ENCODE measurements at regions not wholly inside any gene's neighbourhood (a gene's known extent, or its start where the extent isn't known, plus 50 kb on each side); places are given as distances from the start of the nearest gene placed in this dataset.

GRCh38 chr11:23490557-23491235, 630.4 kb upstream of the CCDC179 start:
- no peak for DNase-seq

- no peak for DNase-seq
Measured at GRCh38 chr11:23494981-23495380, 634.7 kb upstream of the CCDC179 start.

DNA sequence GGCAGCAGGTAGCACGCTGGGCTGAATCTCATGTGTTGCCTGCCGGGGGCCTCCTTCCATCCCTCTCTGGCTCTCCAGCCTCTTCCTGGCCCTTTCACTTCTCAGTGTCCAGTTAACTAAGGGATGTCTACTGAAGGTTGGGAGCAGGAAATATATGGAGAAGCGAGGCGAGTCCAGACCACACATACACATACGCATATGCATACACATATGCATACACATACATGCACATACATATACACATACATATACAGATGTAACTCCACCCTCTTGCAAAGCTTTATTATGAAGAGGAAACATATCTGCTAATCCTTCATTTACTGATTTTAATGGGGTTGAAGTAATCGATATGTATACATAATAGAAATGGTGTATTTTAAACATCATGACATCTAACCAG, 636.1 kb upstream of the CCDC179 start:
- DNase-seq, result no peak

GRCh38 chr11:23497040-23497439, 636.8 kb upstream of the CCDC179 start:
- DNase-seq, result no peak

- DNase-seq, result no peak
Measured at GRCh38 chr11:23502389-23502788, 642.1 kb upstream of the CCDC179 start.

DNA sequence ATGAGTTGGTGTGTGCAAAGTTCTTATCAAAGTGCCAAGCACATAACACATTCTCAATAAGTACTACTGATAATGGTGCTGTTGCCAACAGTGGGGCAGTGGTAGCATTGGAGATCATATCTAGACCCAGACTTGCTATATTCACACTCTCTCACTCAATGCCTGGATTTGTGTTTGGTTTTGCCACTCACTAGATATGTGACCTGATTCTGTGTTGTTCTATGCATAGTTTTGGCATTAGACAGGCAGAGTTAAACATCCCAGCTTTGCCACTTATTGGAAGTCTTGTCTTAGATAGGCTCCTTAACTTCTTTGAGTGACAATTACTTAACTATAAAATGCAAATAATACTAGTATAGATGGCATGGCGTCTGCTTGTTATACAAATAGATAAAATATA, 642.6 kb upstream of the CCDC179 start:
- DNase-seq, result no peak

GRCh38 chr11:23509023-23509422, 648.7 kb upstream of the CCDC179 start:
- no peak for DNase-seq

DNA sequence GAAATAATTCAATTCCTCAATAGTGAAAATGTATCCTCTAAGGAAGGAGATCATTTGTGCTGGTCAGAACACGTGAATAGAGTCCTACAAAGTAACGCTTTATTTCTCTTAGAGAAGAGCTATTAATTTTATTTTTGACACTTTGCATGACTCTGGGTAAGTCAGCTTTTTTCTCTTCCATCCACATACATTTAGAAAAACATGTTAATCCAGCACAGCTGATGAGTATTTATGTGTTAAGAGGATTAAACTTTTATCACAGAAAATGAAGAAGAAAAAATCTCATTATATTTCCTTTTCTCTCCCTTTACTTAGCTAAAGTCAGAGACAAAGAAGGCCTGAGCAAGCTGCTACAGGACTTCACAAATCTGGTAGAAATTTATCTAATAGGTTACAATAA, 649.5 kb upstream of the CCDC179 start:
- DNase-seq, result no peak

GRCh38 chr11:23519194-23519593, 658.9 kb upstream of the CCDC179 start:
- no peak for DNase-seq

DNA sequence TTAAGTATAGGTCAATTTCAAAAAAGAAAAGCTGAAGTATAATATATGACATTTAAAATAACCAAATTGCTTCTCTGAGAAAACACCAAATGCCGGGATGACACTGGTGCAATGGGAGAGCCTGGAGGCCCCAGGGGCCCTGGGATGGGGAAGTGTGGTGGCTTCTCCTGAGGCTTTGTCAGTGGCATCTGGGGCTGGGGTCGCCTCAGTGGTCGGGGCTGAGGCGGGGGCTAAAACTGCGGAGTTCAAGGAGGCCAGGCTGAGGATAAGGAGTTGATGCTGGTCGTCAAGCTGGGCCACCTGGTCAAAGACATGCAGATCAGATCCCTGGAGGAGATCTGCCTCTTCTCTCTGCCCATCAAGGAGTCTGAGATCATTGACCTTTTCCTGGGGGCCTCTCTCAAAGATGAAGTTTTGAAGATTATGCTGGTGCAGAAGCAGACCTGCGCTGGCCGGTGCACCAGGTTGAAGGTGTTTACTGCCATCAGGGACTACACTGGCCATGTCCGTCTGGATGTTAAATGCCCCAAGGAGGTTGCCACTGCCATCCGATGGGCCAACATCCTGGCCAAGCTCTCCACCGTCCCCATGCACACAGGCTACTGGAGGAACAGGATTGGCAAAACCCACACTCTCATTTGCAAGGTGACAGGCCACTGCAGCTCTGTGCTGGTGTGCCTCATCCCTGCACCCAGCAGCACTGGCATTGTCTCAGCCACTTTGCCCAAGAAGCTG, 660.1 kb upstream of the CCDC179 start:
- no peak for DNase-seq

GRCh38 chr11:23536907-23537306, 676.6 kb upstream of the CCDC179 start:
- no peak for DNase-seq

- DNase-seq, result no peak
Measured at GRCh38 chr11:23539556-23539955, 679.3 kb upstream of the CCDC179 start.

DNA sequence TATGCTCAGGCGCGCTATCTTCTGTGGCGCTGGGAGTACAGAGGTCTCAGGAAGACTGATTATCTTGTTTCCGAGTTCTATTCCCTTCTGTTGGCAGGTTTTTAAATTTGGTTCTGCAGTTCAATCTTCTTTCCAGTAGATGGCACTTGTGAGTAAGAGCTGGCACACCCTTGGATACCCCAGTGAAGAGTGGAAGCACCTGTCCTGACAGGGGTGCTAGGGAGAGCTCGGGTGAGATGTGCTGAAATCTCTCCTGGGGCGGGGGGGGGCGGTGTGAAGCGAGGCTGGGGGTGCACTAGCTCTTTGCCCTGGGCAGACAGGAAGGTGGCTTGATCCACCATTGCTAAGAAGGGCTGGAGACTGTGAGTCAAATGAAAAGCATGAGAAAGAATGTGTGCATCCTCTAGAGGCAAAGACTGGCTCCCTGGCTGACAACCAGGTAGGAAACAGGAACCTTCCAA, 679.9 kb upstream of the CCDC179 start:
- peak; percentile 41 for DNase-seq

DNA sequence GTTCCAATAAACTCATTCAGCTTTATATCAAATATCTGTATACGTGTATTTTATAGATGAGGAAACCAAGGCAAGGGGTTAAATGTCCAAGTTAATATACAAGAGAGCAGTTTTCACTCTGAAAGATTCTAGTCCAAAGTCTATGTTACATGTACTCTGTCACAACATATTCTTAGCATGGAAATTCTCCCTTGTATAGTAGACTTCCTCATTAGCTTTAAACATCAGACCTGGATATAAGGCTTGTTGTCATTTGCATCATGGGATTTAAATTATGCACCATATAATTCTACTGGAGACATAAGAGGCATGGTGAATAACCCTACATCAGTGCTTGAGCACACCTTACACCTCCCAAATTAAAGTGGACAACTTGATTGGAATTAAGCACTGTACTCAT, 681.9 kb upstream of the CCDC179 start:
- no peak for DNase-seq

DNA sequence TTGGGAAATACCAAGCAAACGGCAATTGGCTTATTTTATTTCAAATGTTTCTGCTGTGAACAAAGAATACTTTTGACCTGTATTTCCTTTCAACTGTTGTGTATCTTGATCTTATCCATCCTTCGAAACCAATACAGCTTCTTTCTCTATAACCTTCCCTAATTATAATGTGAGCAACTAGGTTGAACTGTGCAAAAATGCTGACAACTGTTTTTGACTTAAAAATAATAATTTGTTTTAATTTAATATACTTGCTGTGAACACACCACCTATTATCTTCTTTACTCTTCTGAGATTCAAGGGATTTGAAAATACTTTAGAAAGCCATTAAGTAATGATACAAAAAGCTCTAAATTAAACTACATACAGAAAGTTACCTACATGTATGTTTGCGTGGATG, 682.5 kb upstream of the CCDC179 start:
- no peak for DNase-seq

- no peak for DNase-seq
Measured at GRCh38 chr11:23543651-23544222, 683.5 kb upstream of the CCDC179 start.

GRCh38 chr11:23551706-23552105, 691.4 kb upstream of the CCDC179 start:
- DNase-seq, result no peak

DNA sequence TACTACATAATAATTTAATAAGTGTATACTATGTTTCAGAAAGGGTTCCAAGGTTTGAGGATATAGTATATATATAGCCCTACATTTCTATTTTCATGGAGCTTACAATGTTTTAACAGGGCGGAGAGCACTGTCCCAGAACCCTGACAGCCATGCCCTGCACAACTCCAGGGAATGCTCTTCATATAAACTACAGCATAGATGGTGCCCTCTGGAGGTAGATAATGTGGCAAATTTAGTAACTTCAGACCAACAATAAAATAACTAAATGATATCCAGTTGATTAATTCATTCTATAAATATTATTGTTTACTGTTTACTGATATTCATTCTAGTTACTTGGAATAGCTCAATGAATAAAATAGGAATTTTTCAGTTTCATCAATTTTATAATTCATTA, 693.7 kb upstream of the CCDC179 start:
- DNase-seq, result no peak

DNA sequence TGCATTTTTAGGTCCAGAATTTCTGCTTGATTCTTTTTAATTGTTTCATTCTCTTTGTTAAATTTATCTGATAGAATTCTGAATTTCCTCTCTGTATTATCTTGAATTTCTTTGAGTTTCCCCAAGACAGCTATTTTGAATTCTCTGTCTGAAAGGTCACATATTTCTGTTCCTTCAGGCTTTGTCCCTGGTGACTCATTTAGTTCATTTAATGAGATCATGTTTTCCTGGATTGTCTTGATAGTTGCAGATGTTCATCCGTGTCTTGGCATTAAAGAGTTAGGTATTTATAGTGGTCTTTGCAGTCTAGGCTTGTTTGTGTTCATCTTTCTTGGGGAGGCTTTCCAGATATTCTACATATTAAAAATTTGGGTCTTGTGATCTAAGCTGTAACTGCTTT, 694.8 kb upstream of the CCDC179 start:
- DNase-seq, result no peak

DNA sequence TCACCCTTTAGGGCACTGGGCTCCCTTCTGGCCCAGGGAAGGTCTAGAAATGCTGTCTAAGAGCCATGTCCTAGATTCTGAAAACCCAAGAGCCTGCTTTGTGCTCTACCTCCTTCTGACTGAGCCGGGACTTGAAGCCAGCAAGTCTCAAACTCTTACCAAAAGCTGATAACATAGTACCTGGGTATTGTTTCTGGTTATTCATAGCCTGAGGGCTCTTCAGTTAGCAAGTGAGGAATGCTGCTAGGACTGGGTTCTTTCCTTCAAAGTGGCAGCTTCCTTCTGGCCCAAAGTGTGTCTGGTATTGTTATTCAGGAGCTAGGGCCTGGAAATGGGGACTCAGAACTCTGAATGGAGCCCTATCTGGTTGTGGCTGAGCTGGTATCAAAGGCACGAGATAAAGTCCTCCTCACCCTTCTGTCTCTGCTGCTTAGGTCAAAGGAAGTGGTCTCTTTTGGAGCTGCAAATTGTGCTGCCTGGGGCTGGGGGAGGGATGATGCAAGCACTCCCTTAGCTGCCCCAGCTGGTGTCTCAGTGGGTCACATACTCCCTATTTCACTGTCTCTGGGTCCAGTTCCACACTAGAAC, 696.0 kb upstream of the CCDC179 start:
- DNase-seq, result no peak

DNA sequence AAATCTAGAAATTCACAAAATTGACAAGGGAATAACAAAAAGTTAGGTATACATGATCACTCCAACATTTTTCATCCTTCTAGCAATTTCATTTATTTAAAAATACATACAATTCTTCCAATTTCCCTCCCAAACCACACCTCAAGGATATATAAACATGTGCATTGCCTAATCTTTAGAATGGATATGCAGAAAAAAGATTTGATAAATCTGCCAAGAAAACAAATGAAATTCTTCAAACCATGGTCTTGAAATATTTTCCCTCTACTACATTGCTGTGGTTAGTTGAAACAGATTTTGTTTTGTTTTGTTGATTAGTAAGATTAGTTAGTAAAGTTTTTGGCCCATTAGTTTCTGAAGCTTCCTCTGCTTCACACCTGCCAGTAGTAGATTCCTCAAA, 703.3 kb upstream of the CCDC179 start:
- DNase-seq, result no peak

- DNase-seq, result no peak
Measured at GRCh38 chr11:23564370-23564769, 704.1 kb upstream of the CCDC179 start.

DNA sequence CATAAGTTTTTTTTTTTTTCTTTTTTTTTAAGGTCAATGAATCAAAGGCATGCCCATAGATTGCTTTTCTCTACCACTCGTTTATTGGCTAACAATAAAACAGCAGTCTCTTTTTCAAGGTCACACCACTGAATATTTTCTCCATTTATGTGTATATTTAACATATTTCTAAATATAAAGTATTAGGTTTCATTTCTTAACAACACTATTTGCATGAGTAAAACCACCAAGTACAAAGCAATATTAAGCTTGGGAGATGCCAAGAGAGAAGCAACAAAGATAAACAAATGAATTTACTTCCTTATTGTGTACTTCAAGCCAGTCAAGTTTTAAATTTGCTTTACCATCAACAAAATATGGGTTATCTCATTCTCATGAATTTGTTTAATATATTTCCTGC, 708.9 kb upstream of the CCDC179 start:
- DNase-seq, result no peak

GRCh38 chr11:23569547-23569946, 709.3 kb upstream of the CCDC179 start:
- DNase-seq, result no peak
